Hepatocyte (in vitro differentiated cells): ENCODE measurements at regions not wholly inside any gene's neighbourhood (a gene's known extent, or its start where the extent isn't known, plus 50 kb on each side); places are given as distances from the start of the nearest gene placed in this dataset.

ENCODE experiments used
- CTCF ChIP-seq: fragments of 200-600 bp; sonication (generic); IDR thresholded peaks from 2 replicates; pipeline ENCODE4 v1.5.1; 2016; ENCODE audit warnings: antibody characterized with exemption, mild to moderate bottlenecking; ENCODE audit not compliant: poor library complexity
- EZH2 ChIP-seq: fragments of 200-600 bp; sonication (generic); IDR thresholded peaks from 2 replicates; pipeline ENCODE4 v1.6.1; 2016; ENCODE audit warnings: antibody characterized with exemption, mild to moderate bottlenecking, borderline replicate concordance

GRCh38 chr3:80052271-80052670, 284.5 kb upstream of the ROBO1 start:
- TF ChIP-seq CTCF: no peak
- no peak for TF ChIP-seq EZH2
